ENCODE measurements at regions not wholly inside any gene's neighbourhood (a gene's known extent, or its start where the extent isn't known, plus 50 kb on each side); places are given as distances from the start of the nearest gene placed in this dataset.

GRCh38 chr2:126253669-126254068, 402.3 kb upstream of the GYPC start:
- TF ChIP-seq EZH2 (IDR thresholded peaks at IDR 0.05; ENCODE audit: borderline replicate concordance, low read length) (no peak), CTCF (IDR thresholded peaks at IDR 0.05; ENCODE audit: low read length) (no peak)
- no peaks in the 10 kb centered on the region for H3K79me2 ChIP-seq (ENCODE audit: insufficient read depth, low read length)

GRCh38 chr2:126264625-126265024, 391.3 kb upstream of the GYPC start:
- Histone ChIP-seq H3K4me1 (ENCODE audit: insufficient read depth, low read length, severe bottlenecking) (no peaks in the 10 kb centered on the region), H3K4me3 (ENCODE audit: low read depth, low read length, poor library complexity, severe bottlenecking) (no peak overlapping the region), H3K9me3 (ENCODE audit: low read length) (no peaks in the 10 kb centered on the region), H3K9ac (ENCODE audit: low read length) (no peak overlapping the region), H3K36me3 (ENCODE audit: insufficient read depth, low read length) (no peaks in the 10 kb centered on the region), H3K79me2 (ENCODE audit: insufficient read depth, low read length) (no peaks in the 10 kb centered on the region), H3K9me2 (ENCODE audit: low read depth, low read length) (no peaks in the 10 kb centered on the region), H3K27me3 (ENCODE audit: insufficient read depth, low read length) (no peaks in the 10 kb centered on the region), H3K27ac (ENCODE audit: low read depth, low read length, poor library complexity, severe bottlenecking) (no peak overlapping the region), H3K4me2 (ENCODE audit: low read length) (no peak overlapping the region), H3F3A (ENCODE audit: insufficient read depth, low read length) (no peaks in the 10 kb centered on the region), H2AFZ (ENCODE audit: low read length) (no peak overlapping the region), H4K20me1 (ENCODE audit: insufficient read depth, low read length) (no peaks in the 10 kb centered on the region)
- no peak for TF ChIP-seq EZH2 (IDR thresholded peaks at IDR 0.05; ENCODE audit: borderline replicate concordance, low read length)
- no peak for TF ChIP-seq CTCF (IDR thresholded peaks at IDR 0.05; ENCODE audit: low read length)

More at GRCh38 chr2:126253669-126254068, 402.3 kb upstream of the GYPC start:
- no peak overlapping the region for H3K27ac ChIP-seq (ENCODE audit: low read depth, low read length, poor library complexity, severe bottlenecking)
- H3F3A ChIP-seq (ENCODE audit: insufficient read depth, low read length), result no peaks in the 10 kb centered on the region
- H3K9ac ChIP-seq (ENCODE audit: low read length), result no peak overlapping the region
- H3K4me2 ChIP-seq (ENCODE audit: low read length), result no peak overlapping the region
- no peaks in the 10 kb centered on the region for H3K9me3 ChIP-seq (ENCODE audit: low read length)
- no peaks in the 10 kb centered on the region for H3K27me3 ChIP-seq (ENCODE audit: insufficient read depth, low read length)
- no peak overlapping the region for H2AFZ ChIP-seq (ENCODE audit: low read length)
- H3K4me3 ChIP-seq (ENCODE audit: low read depth, low read length, poor library complexity, severe bottlenecking), result no peak overlapping the region
- no peaks in the 10 kb centered on the region for H3K36me3 ChIP-seq (ENCODE audit: insufficient read depth, low read length)
- no peaks in the 10 kb centered on the region for H4K20me1 ChIP-seq (ENCODE audit: insufficient read depth, low read length)
- H3K4me1 ChIP-seq (ENCODE audit: insufficient read depth, low read length, severe bottlenecking), result no peaks in the 10 kb centered on the region
- H3K9me2 ChIP-seq (ENCODE audit: low read depth, low read length), result no peaks in the 10 kb centered on the region

DNA sequence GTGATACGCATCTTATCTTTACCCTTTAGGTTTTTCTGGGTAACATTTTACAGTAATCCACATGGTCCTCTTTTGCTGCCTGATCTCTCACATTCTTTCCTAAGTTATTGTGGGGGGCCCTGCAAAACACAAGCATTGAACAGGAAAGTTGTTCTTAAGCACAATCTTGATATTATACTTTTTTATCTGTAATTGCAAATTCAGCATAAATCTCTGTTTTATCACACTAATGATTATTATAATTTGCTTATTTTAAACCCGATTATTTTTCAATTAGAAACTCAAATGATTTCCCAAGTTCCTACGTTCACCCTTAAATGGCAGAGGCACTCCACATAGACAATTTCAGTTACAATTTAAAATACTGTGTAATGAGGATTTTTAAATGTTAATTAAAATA, 386.0 kb upstream of the GYPC start:
- Histone ChIP-seq H3K36me3 (ENCODE audit: insufficient read depth, low read length) (no peaks in the 10 kb centered on the region), H4K20me1 (ENCODE audit: insufficient read depth, low read length) (no peaks in the 10 kb centered on the region), H3K4me2 (ENCODE audit: low read length) (no peak overlapping the region), H3K9me2 (ENCODE audit: low read depth, low read length) (no peaks in the 10 kb centered on the region), H3K79me2 (ENCODE audit: insufficient read depth, low read length) (no peaks in the 10 kb centered on the region), H3K27ac (ENCODE audit: low read depth, low read length, poor library complexity, severe bottlenecking) (no peak overlapping the region), H3K27me3 (ENCODE audit: insufficient read depth, low read length) (no peaks in the 10 kb centered on the region), H3K9me3 (ENCODE audit: low read length) (no peaks in the 10 kb centered on the region), H3K9ac (ENCODE audit: low read length) (no peak overlapping the region), H2AFZ (ENCODE audit: low read length) (no peak overlapping the region), H3K4me1 (ENCODE audit: insufficient read depth, low read length, severe bottlenecking) (no peaks in the 10 kb centered on the region), H3K4me3 (ENCODE audit: low read depth, low read length, poor library complexity, severe bottlenecking) (no peak overlapping the region), H3F3A (ENCODE audit: insufficient read depth, low read length) (no peaks in the 10 kb centered on the region)
- no peak for TF ChIP-seq EZH2 (IDR thresholded peaks at IDR 0.05; ENCODE audit: borderline replicate concordance, low read length)
- no peak for TF ChIP-seq CTCF (IDR thresholded peaks at IDR 0.05; ENCODE audit: low read length)
